ENCODE measurements at regions not wholly inside any gene's neighbourhood (a gene's known extent, or its start where the extent isn't known, plus 50 kb on each side); places are given as distances from the start of the nearest gene placed in this dataset.
"Not testable (repeated sequence)": the region's sequence is repeated elsewhere in the genome, so short reads cannot be mapped to it uniquely, and the experiment has no call there.

DNA sequence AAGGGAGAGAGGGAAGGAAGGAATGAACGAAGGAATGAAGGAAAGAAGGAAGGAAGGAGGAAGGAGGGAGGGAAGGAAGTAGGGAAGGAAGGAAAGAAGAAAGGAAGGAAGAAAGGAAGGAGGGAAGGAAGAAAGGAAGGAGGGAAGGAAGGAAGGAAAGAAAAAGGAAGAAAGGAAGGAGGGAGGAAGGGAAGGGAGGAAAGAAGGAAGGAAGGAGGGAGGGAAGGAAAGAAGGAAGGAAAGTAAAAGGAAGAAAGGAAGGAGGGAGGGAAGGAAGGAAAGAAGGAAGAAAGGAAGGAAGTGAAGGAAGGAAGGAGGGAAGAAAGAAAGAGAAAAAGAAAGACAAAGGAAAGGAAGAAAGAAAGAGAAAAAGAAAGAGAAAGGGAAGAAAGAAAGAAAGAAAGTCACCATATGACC, 442.4 kb downstream of the RBFOX1 start:
- no peak for DNase-seq

DNA sequence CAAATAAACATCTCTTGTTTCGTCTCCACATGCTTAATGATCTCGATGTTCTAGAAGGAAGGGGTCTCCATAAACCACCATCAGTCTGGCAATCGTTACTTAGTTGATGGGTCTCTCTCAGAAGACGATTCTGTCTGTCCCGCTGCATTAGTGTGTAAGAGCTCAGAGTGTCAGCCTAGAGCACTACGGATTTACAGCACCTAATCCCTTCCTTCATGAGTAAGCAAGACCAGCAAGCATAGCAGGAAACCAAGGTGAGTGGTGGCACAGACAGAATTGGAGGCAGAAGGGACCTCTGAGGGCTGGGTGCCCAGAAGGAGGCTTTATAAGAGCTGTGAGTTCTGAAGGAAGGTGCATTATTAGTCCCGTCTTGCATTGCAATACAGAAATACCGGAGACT, 440.1 kb downstream of the RBFOX1 start:
- DNase-seq: no peak

DNA sequence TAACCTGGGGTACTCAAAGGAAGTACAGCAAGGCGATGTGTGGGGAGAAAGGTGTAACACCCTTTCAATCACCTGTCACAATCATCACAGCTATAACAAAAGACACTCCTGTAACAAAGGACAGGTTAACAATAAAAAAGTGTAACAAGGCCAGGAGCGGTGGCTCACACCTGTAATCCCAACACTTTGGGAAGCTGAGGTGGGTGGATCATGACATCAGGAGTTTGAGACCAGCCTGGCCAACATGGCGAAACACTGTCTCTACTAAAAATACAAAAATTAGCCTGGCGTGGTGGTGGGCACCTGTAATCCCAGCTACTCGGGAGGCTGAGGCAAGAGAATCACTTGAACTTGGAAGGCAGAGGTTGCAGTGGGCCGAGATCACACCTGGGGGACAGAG, 436.4 kb downstream of the RBFOX1 start:
- not testable (repeated sequence) for DNase-seq

DNA sequence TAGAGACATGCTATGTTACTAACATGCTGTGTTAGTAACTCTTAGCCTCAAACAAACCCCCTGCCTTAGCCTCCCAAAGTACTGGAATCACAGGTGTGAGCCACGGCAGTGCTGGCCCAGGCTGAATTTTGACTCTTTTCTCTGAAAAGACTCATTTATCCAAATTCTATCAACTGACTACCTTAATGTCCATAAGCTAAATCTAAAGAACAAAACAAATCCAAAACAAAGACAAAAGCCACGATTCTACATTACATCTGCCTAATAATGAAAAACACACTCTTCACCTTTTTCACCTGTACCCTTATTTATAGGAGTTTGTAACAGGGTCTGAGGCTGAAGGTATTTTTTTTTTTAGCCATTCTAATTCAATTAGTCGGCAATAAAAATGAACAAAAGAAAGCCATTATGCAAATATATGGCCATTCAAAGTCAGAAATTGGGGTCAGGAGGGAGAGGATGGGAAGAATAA, 432.5 kb downstream of the RBFOX1 start:
- no peak for DNase-seq

DNA sequence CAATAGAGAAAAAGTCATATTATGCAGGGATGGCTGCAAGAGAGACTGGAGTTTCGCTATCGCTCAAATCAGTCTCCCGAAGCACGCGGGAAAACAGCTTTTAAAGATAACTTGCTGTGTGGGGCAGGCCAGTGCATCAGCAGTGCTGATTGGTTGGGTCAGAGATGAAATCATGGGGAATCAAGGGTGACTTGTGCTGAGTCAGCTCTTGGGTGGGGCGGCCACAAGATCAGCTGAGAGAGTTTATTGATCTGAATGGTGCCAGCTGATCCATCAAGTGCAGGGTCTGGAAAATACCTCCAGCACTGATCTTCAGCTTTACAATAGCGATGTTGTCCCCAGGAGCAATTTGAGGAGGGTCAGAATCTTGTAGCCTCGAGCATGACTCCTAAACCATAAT, 430.5 kb downstream of the RBFOX1 start:
- DNase-seq: no peak
